BLaER1 treated with 17β-estradiol and CSF1 and Interleukin-3, amounts not matched to agents 10 nM and 100 nM (cell line): ENCODE measurements at regions not wholly inside any gene's neighbourhood (a gene's known extent, or its start where the extent isn't known, plus 50 kb on each side); places are given as distances from the start of the nearest gene placed in this dataset.
"Not testable (repeated sequence)": the region's sequence is repeated elsewhere in the genome, so short reads cannot be mapped to it uniquely, and the experiment has no call there.

Experiments used
- H3K27ac ChIP-seq, 11 experiments: shearing (Covaris generic); formaldehyde crosslinking; 2 replicates each; pipeline ENCODE4 v1.8.1; 2022
- H3K27me3 ChIP-seq, 11 experiments: shearing (Covaris generic); formaldehyde crosslinking; 2 replicates each; pipeline ENCODE4 v1.8.1; 2022
- H3K36me3 ChIP-seq, 11 experiments: shearing (Covaris generic); formaldehyde crosslinking; 2 replicates each; pipeline ENCODE4 v1.8.1; 2022
- H3K4me1 ChIP-seq, 10 experiments: shearing (Covaris generic); formaldehyde crosslinking; 2 replicates each; pipeline ENCODE4 v1.8.1; 2022
- H3K4me2 ChIP-seq, 11 experiments: shearing (Covaris generic); formaldehyde crosslinking; 2 replicates each; pipeline ENCODE4 v1.8.1; 2022
- H3K4me3 ChIP-seq, 10 experiments: shearing (Covaris generic); formaldehyde crosslinking; 2 replicates each; pipeline ENCODE4 v1.8.1; 2022
- H3K9ac ChIP-seq, 11 experiments: shearing (Covaris generic); formaldehyde crosslinking; 2 replicates each; pipeline ENCODE4 v1.8.1; 2022
- H3K9me3 ChIP-seq, 11 experiments: shearing (Covaris generic); formaldehyde crosslinking; replicated peaks in 1 of 11; 2 replicates each; pipeline ENCODE4 v1.8.1; 2022
- H4K20me1 ChIP-seq, 11 experiments: shearing (Covaris generic); formaldehyde crosslinking; 2 replicates each; pipeline ENCODE4 v1.8.1; 2022
- Cebpa-rat ChIP-seq, 11 experiments: shearing (Covaris generic); IDR thresholded peaks; 2 replicates each; pipeline ENCODE4 v1.8.1; 2022

GRCh38 chr3:40940651-40941050, 258.7 kb upstream of the CTNNB1 start:
- H3K9ac ChIP-seq: no peak overlapping the region
- H3K36me3 ChIP-seq: no peaks in the 10 kb centered on the region
- no peak for TF ChIP-seq Cebpa-rat (IDR thresholded peaks at IDR 0.05)
- no peak overlapping the region for H3K4me3 ChIP-seq
- no peaks in the 10 kb centered on the region for H3K27me3 ChIP-seq
- no peak overlapping the region for H3K27ac ChIP-seq
- H4K20me1 ChIP-seq: no peaks in the 10 kb centered on the region
- no peak overlapping the region for H3K4me2 ChIP-seq
- peaks cover 0 to 1% (median 0%) of the 10 kb centered on the region in 11 experiments; a peak in 2 of 22 replicates for H3K9me3 ChIP-seq
- peaks cover 0 to 15% (median 10%) of the 10 kb centered on the region in 10 experiments; a peak in 12 of 20 replicates for H3K4me1 ChIP-seq

GRCh38 chr3:40947022-40947421, 252.3 kb upstream of the CTNNB1 start:
- peaks cover 0 to 15% (median 10%) of the 10 kb centered on the region in 10 experiments; a peak in 12 of 20 replicates for H3K4me1 ChIP-seq
- not testable (repeated sequence) for H4K20me1 ChIP-seq, H3K27me3 ChIP-seq, H3K4me3 ChIP-seq, H3K27ac ChIP-seq, H3K9ac ChIP-seq, H3K36me3 ChIP-seq, H3K4me2 ChIP-seq
- peaks cover 0 to 16% (median 11%) of the 10 kb centered on the region in 11 experiments; a peak in 11 of 22 replicates for H3K9me3 ChIP-seq

- H3K36me3 ChIP-seq, H3K4me1 ChIP-seq, H4K20me1 ChIP-seq, H3K27me3 ChIP-seq, H3K4me2 ChIP-seq, H3K9ac ChIP-seq, H3K27ac ChIP-seq, H3K4me3 ChIP-seq: not testable (repeated sequence)
- peaks cover 11 to 32% (median 23%) of the 10 kb centered on the region in 11 experiments for H3K9me3 ChIP-seq
Observed at GRCh38 chr3:40949347-40949746, 250.0 kb upstream of the CTNNB1 start.

GRCh38 chr3:40951636-40952035, 247.7 kb upstream of the CTNNB1 start:
- Histone ChIP-seq H3K4me2 (no peak overlapping the region), H3K4me3 (no peak overlapping the region), H3K27me3 (no peaks in the 10 kb centered on the region), H3K27ac (no peak overlapping the region), H4K20me1 (no peaks in the 10 kb centered on the region), H3K9ac (no peak overlapping the region), H3K9me3 (peaks cover 12 to 28% (median 19%) of the 10 kb centered on the region in 11 experiments), H3K4me1 (no peaks in the 10 kb centered on the region), H3K36me3 (no peaks in the 10 kb centered on the region)
- TF ChIP-seq Cebpa-rat (IDR thresholded peaks at IDR 0.05): no peak

- no peak for TF ChIP-seq Cebpa-rat (IDR thresholded peaks at IDR 0.05)
- H3K9me3 ChIP-seq: peaks cover 21 to 44% (median 33%) of the 10 kb centered on the region in 11 experiments; a peak in 21 of 22 replicates
- no peak overlapping the region for H3K27ac ChIP-seq
- no peak overlapping the region for H3K4me3 ChIP-seq
- no peak overlapping the region for H3K4me2 ChIP-seq
- no peak overlapping the region for H3K9ac ChIP-seq
- no peaks in the 10 kb centered on the region for H3K36me3 ChIP-seq
- H4K20me1 ChIP-seq: no peaks in the 10 kb centered on the region
- no peaks in the 10 kb centered on the region for H3K4me1 ChIP-seq
- H3K27me3 ChIP-seq: no peaks in the 10 kb centered on the region
Observed at GRCh38 chr3:40961104-40961857, 238.0 kb upstream of the CTNNB1 start.

GRCh38 chr3:40962721-40963120, 236.6 kb upstream of the CTNNB1 start:
- H3K27me3 ChIP-seq: no peaks in the 10 kb centered on the region
- no peak overlapping the region for H3K27ac ChIP-seq
- peaks cover 0 to 8% (median 0%) of the 10 kb centered on the region in 10 experiments; a peak in 7 of 20 replicates for H3K4me1 ChIP-seq
- no peak overlapping the region for H3K9ac ChIP-seq
- TF ChIP-seq Cebpa-rat (IDR thresholded peaks at IDR 0.05): no peak
- no peaks in the 10 kb centered on the region for H4K20me1 ChIP-seq
- no peak overlapping the region for H3K4me3 ChIP-seq
- H3K4me2 ChIP-seq: no peak overlapping the region
- H3K9me3 ChIP-seq: peaks cover 21 to 43% (median 33%) of the 10 kb centered on the region in 11 experiments; a peak in 21 of 22 replicates
- H3K36me3 ChIP-seq: no peaks in the 10 kb centered on the region

GRCh38 chr3:40968666-40969065, 230.6 kb upstream of the CTNNB1 start:
- Histone ChIP-seq H3K4me3 (no peak overlapping the region), H3K27me3 (no peaks in the 10 kb centered on the region), H3K36me3 (no peaks in the 10 kb centered on the region), H3K27ac (peak overlapping the region in 4 of 11 experiments; percentile 78 to 97 (median 90); a peak in 6 of 22 replicates), H4K20me1 (no peaks in the 10 kb centered on the region), H3K9ac (no peak overlapping the region), H3K4me2 (peak overlapping the region in 7 of 11 experiments; percentile 3 to 94 (median 85); a peak in 11 of 22 replicates), H3K9me3 (peaks cover 0 to 14% (median 10%) of the 10 kb centered on the region in 11 experiments; a peak in 13 of 22 replicates), H3K4me1 (peaks cover 20 to 66% (median 45%) of the 10 kb centered on the region in 10 experiments)
- TF ChIP-seq Cebpa-rat (IDR thresholded peaks at IDR 0.05): no peak

- Histone ChIP-seq H3K4me1 (peaks cover 20 to 72% (median 47%) of the 10 kb centered on the region in 10 experiments), H3K27me3 (no peaks in the 10 kb centered on the region), H3K4me3 (no peak overlapping the region), H3K9me3 (peaks cover 0 to 8% (median 3%) of the 10 kb centered on the region in 11 experiments; a peak in 12 of 22 replicates), H3K27ac (peak overlapping the region in 4 of 11 experiments; percentile 78 to 97 (median 90); a peak in 8 of 22 replicates), H4K20me1 (no peaks in the 10 kb centered on the region), H3K36me3 (no peaks in the 10 kb centered on the region), H3K4me2 (peak overlapping the region in 6 of 11 experiments; percentile 13 to 94 (median 88); a peak in 12 of 22 replicates), H3K9ac (no peak overlapping the region)
- no peak for TF ChIP-seq Cebpa-rat (IDR thresholded peaks at IDR 0.05)
Observed at GRCh38 chr3:40969341-40969740, 230.0 kb upstream of the CTNNB1 start.

- peaks cover 0 to 7% (median 0%) of the 10 kb centered on the region in 11 experiments; a peak in 7 of 22 replicates for H3K9me3 ChIP-seq
- TF ChIP-seq Cebpa-rat (IDR thresholded peaks at IDR 0.05): no peak
- peak overlapping the region in 8 of 11 experiments; percentile 68 to 97 (median 83); a peak in 12 of 22 replicates for H3K27ac ChIP-seq
- no peaks in the 10 kb centered on the region for H4K20me1 ChIP-seq
- H3K36me3 ChIP-seq: no peaks in the 10 kb centered on the region
- H3K4me2 ChIP-seq: peak overlapping the region in 9 of 11 experiments; percentile 77 to 94 (median 85); a peak in 14 of 22 replicates
- H3K4me3 ChIP-seq: no peak overlapping the region
- H3K9ac ChIP-seq: peak overlapping the region in 2 of 11 experiments; percentile 77 to 84; a peak in 2 of 22 replicates
- H3K27me3 ChIP-seq: no peaks in the 10 kb centered on the region
- peaks cover 22 to 78% (median 47%) of the 10 kb centered on the region in 10 experiments for H3K4me1 ChIP-seq
Observed at GRCh38 chr3:40969756-40970466, 229.4 kb upstream of the CTNNB1 start.
